ENCODE measurements at regions not wholly inside any gene's neighbourhood (a gene's known extent, or its start where the extent isn't known, plus 50 kb on each side); places are given as distances from the start of the nearest gene placed in this dataset.

DNA sequence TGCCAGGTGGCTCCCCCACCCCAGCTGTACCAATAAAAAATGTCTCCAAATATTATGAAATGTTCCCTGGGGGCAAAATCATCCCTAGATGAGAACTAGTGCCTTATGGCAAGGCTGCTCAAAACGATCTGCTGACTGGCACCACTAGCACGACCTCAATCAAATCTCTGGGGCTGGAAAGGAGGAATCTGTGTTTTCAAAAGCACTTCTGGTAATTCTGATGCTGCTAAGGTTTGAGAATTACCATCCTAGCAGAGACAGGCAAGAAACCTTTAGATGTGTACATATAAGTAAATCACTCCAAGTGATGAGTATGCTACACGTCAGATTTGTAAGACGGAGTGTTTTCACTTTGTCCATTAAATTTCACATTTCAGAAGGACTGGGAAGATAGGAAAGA lies 360.1 kb upstream of the THRB start:
- peak in 1 of 2 experiments; percentile 24 for DNase-seq (ENCODE audit: low read depth in 1 of 2, low spot score in 1 of 2)
- TF ChIP-seq JUND (IDR thresholded peaks at IDR 0.05; ENCODE audit: low read depth), result no peak
- in situ Hi-C loops (cut with HindIII; ENCODE audit: low pct_unique_long_range_greater_than_20kb, low sequenced_read_pairs), result no loop called here

GRCh38 chr3:24857945-24858344 lies 363.3 kb upstream of the THRB start:
- in situ Hi-C loops (cut with HindIII; ENCODE audit: low pct_unique_long_range_greater_than_20kb, low sequenced_read_pairs), result no loop called here
- DNase-seq (ENCODE audit: low read depth in 1 of 2, low spot score in 1 of 2), result no peak
- TF ChIP-seq JUND (IDR thresholded peaks at IDR 0.05; ENCODE audit: low read depth), result no peak

- no peak for TF ChIP-seq JUND (IDR thresholded peaks at IDR 0.05; ENCODE audit: low read depth)
- in situ Hi-C loops (cut with HindIII; ENCODE audit: low pct_unique_long_range_greater_than_20kb, low sequenced_read_pairs), result no loop called here
- no peak for DNase-seq (ENCODE audit: low read depth in 1 of 2, low spot score in 1 of 2)
Measured at GRCh38 chr3:24863215-24863614, 368.6 kb upstream of the THRB start.

DNA sequence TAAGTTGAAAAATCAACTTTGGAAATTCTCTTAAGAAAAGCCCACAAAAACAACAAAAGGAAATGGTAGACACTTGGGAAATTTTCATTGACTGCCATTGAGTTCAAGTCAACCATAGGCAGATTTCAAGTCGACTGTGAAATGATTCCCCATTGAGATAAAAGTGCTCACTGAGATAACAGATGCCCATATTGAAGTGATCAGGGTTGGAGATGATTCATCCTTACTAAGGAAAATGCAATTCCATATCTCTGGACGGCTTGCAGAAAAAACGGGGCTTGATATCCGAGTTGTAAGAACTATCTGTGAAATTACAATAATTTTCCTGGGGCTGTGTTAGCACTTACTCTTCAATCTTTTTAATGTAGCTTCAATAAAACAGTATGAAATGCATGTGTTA lies 373.1 kb upstream of the THRB start:
- in situ Hi-C loops (cut with HindIII; ENCODE audit: low pct_unique_long_range_greater_than_20kb, low sequenced_read_pairs), result no loop called here
- no peak for DNase-seq (ENCODE audit: low read depth in 1 of 2, low spot score in 1 of 2)
- TF ChIP-seq JUND (IDR thresholded peaks at IDR 0.05; ENCODE audit: low read depth), result no peak

DNA sequence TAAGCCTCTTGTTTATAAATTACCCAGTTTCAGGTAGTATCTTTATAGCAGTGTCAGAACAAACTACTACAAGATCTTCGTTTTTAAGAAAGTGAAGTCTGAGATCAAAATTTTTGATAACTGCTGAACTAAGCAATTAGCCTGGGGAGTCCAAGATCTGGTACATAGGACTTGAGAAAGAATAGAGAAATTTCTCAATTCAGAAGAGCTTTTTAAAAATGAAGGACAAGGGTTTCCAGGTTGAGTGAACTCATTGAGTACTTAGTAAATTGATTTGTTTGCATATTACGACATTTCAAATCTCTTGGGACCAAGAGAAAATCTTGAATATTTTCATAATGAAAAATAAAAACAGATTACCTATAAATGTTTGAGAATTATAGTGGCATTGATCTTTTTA lies 386.6 kb upstream of the THRB start:
- TF ChIP-seq JUND (IDR thresholded peaks at IDR 0.05; ENCODE audit: low read depth), result no peak
- in situ Hi-C loops (cut with HindIII; ENCODE audit: low pct_unique_long_range_greater_than_20kb, low sequenced_read_pairs), result no loop called here
- DNase-seq (ENCODE audit: low read depth in 1 of 2, low spot score in 1 of 2), result no peak

GRCh38 chr3:24886501-24886900 lies 391.9 kb upstream of the THRB start:
- no peak for TF ChIP-seq JUND (IDR thresholded peaks at IDR 0.05; ENCODE audit: low read depth)
- in situ Hi-C loops (cut with HindIII; ENCODE audit: low pct_unique_long_range_greater_than_20kb, low sequenced_read_pairs), result no loop called here
- no peak for DNase-seq (ENCODE audit: low read depth in 1 of 2, low spot score in 1 of 2)

DNA sequence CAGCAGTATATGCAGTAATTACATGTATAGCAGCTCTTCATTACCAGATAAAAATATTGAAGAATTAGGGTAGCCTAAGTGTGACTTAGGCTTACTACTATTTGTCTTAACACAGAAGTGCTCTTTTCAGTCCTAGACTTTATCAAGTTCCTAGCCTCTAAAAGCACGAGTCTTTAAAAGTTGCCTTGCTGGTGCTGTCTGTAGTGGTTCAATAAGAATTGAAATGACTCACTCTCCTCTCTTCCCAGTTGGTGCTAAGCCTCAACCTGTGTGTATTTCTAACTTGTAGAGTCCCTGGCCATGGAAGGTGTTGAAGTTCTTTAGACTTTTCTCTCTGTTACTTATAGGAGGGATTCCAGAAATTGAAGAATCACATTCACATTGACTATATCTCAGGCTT lies 395.4 kb upstream of the THRB start:
- DNase-seq (ENCODE audit: low read depth in 1 of 2, low spot score in 1 of 2), result no peak
- no peak for TF ChIP-seq JUND (IDR thresholded peaks at IDR 0.05; ENCODE audit: low read depth)
- in situ Hi-C loops (cut with HindIII; ENCODE audit: low pct_unique_long_range_greater_than_20kb, low sequenced_read_pairs), result no loop called here

- in situ Hi-C loops (cut with HindIII; ENCODE audit: low pct_unique_long_range_greater_than_20kb, low sequenced_read_pairs), result no loop called here
- no peak for DNase-seq (ENCODE audit: low read depth in 1 of 2, low spot score in 1 of 2)
Measured at GRCh38 chr3:24899373-24899772, 404.7 kb upstream of the THRB start.

DNA sequence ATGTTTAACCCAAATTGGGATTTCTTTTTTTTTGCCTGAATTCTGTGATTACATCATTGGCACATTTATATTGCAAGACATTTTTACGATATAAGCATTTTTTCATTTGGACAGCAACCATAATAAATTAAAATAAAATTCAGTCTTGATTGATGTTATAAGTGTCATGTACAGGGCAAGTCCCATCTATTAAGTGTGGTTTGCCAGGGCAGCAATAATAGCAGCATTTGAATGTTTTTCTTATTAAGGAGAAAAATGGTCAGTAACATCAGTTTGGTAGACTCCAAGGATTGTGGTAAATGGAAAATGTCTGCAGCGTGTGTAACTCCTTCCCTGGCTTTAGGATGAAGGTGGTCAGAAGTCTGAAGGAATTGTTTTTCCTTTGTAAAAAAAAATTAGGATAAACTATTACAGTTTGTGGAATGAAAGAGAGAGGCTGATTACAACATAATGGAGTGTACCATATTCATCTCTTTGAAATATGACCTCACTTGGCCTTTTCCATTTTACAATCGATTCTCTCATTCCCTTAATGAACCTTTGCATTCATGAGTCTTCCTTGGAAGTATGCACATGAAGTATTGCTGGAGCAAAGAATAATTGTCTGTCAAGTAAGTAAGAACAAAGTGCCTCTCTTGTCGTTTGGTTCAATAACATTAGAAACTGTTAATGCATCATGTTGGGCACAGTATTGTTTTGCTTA lies 405.4 kb upstream of the THRB start:
- no peak for TF ChIP-seq JUND (IDR thresholded peaks at IDR 0.05; ENCODE audit: low read depth)
- no peak for DNase-seq (ENCODE audit: low read depth in 1 of 2, low spot score in 1 of 2)
- in situ Hi-C loops (cut with HindIII; ENCODE audit: low pct_unique_long_range_greater_than_20kb, low sequenced_read_pairs), result no loop called here

More at GRCh38 chr3:24899373-24899772, 404.7 kb upstream of the THRB start:
- TF ChIP-seq JUND (IDR thresholded peaks at IDR 0.05; ENCODE audit: low read depth), result no peak

- no peak for DNase-seq (ENCODE audit: low read depth in 1 of 2, low spot score in 1 of 2)
- no peak for TF ChIP-seq JUND (IDR thresholded peaks at IDR 0.05; ENCODE audit: low read depth)
- in situ Hi-C loops (cut with HindIII; ENCODE audit: low pct_unique_long_range_greater_than_20kb, low sequenced_read_pairs), result no loop called here
Measured at GRCh38 chr3:24905266-24905665, 410.6 kb upstream of the THRB start.

DNA sequence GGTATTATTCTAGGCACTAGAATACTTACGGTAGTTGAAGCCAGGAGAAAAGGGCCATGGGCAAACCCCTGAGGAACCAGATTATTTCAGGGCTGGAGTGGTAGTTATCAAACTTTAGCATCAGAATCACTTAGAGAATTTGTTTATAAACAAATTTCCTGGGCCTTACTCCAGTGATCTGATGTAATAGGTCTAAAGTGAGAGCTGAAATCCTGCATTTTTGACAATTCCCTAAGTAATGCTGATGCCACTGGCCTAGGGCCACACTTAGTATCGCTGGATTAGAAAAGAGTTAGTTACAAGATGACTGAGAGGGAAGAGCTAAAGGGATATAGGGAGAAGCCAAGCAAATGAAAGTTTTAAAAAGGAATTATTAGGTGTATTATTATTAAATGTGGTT lies 412.5 kb upstream of the THRB start:
- in situ Hi-C loops (cut with HindIII; ENCODE audit: low pct_unique_long_range_greater_than_20kb, low sequenced_read_pairs), result no loop called here
- DNase-seq (ENCODE audit: low read depth in 1 of 2, low spot score in 1 of 2), result no peak
- no peak for TF ChIP-seq JUND (IDR thresholded peaks at IDR 0.05; ENCODE audit: low read depth)

GRCh38 chr3:24911076-24911475 lies 416.4 kb upstream of the THRB start:
- TF ChIP-seq JUND (IDR thresholded peaks at IDR 0.05; ENCODE audit: low read depth), result no peak
- in situ Hi-C loops (cut with HindIII; ENCODE audit: low pct_unique_long_range_greater_than_20kb, low sequenced_read_pairs), result no loop called here
- DNase-seq (ENCODE audit: low read depth in 1 of 2, low spot score in 1 of 2), result no peak

GRCh38 chr3:24915639-24916038 lies 421.0 kb upstream of the THRB start:
- in situ Hi-C loops (cut with HindIII; ENCODE audit: low pct_unique_long_range_greater_than_20kb, low sequenced_read_pairs), result no loop called here
- no peak for DNase-seq (ENCODE audit: low read depth in 1 of 2, low spot score in 1 of 2)
- no peak for TF ChIP-seq JUND (IDR thresholded peaks at IDR 0.05; ENCODE audit: low read depth)

- in situ Hi-C loops (cut with HindIII; ENCODE audit: low pct_unique_long_range_greater_than_20kb, low sequenced_read_pairs), result no loop called here
- no peak for DNase-seq (ENCODE audit: low read depth in 1 of 2, low spot score in 1 of 2)
- no peak for TF ChIP-seq JUND (IDR thresholded peaks at IDR 0.05; ENCODE audit: low read depth)
Measured at GRCh38 chr3:24917908-24918307, 423.3 kb upstream of the THRB start.

All from T47D (cell line).